H1 (cell line): ENCODE measurements at regions not wholly inside any gene's neighbourhood (a gene's known extent, or its start where the extent isn't known, plus 50 kb on each side); places are given as distances from the start of the nearest gene placed in this dataset.

ENCODE experiments used
- EZH2 ChIP-seq: fragments of 200-600 bp; sonication (generic); IDR thresholded peaks from 2 replicates; pipeline ENCODE4 v1.7.1; 2012; ENCODE audit warnings: low read depth, mild to moderate bottlenecking, moderate library complexity, low read length, inconsistent platforms; ENCODE audit not compliant: severe bottlenecking
- GABPA ChIP-seq: IDR thresholded peaks from 2 replicates; pipeline ENCODE4 v1.6.1; 2011; ENCODE audit warnings: mild to moderate bottlenecking, low read length, moderate library complexity, borderline replicate concordance; ENCODE audit not compliant: insufficient read depth
- JUN ChIP-seq: IDR thresholded peaks from 2 replicates; pipeline ENCODE4 v1.6.1; 2011; ENCODE audit warnings: low read depth, mild to moderate bottlenecking, improper control_type of control experiment, low read length
- POLR2A ChIP-seq, 2 experiments: IDR thresholded peaks; 1 replicate in 1 of 2; 2 replicates in 1 of 2; pipeline ENCODE4 v1.6.1; 2011; ENCODE audit warnings: low read depth in 2 of 2, low read length in 2 of 2, mild to moderate bottlenecking in 2 of 2; ENCODE audit errors: control extremely low read depth in 1 of 2
- POLR2AphosphoS5 ChIP-seq: IDR thresholded peaks from 2 replicates; pipeline ENCODE4 v1.6.1; 2011; ENCODE audit warnings: low read depth, low read length
- RAD21 ChIP-seq, 2 experiments: IDR thresholded peaks in 1 of 2; conservative IDR thresholded peaks in 1 of 2; 2 replicates each; pipeline ENCODE4 v1.6.1; 2011; ENCODE audit warnings: low read depth in 2 of 2, low read length in 2 of 2, improper control_type of control experiment in 1 of 2, inconsistent platforms in 1 of 2, mild to moderate bottlenecking in 1 of 2, moderate library complexity in 1 of 2
- RFX5 ChIP-seq: IDR thresholded peaks from 2 replicates; pipeline ENCODE4 v1.6.1; 2011; ENCODE audit warnings: low read depth, low read length, improper control_type of control experiment, borderline replicate concordance
- SRF ChIP-seq: IDR thresholded peaks from 2 replicates; pipeline ENCODE4 v1.6.1; 2011; ENCODE audit warnings: mild to moderate bottlenecking, low read depth, low read length, moderate library complexity
- TF ChIP-seq, protein P1 (sequence below), 3 experiments: IDR thresholded peaks; 1 replicate in 2 of 3; 2 replicates in 1 of 3; pipeline versions ENCODE4 v1.5.1 to v1.6.1; 2011; ENCODE audit warnings: low read length in 3 of 3, mild to moderate bottlenecking in 3 of 3, inconsistent platforms in 2 of 3, low read depth in 1 of 3, moderate library complexity in 1 of 3; ENCODE audit not compliant: insufficient read depth in 1 of 3; ENCODE audit errors: control extremely low read depth in 1 of 3
- TF ChIP-seq, protein P2 (sequence below): IDR thresholded peaks from 2 replicates; pipeline ENCODE4 v1.6.1; 2012; ENCODE audit warnings: inconsistent platforms

DNA sequence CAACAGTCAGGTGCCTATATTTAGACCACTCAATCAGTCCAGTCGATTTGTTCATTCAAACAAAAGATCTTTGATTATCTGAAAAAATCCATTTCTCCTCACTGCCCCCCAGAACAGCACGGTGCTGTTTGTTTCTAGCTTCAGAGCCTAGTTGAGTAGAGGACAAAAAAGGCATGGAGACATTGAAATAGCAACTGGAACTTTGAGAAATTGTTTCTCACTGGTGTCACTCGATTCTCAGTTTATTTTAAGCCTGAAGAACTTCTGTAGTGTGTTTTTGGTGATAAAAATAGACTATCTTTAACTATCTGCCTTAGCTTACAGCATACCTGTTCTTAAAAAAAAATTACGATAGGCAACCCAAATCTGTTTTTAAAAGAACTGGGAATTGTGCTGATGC is 67.1 kb downstream of the ARHGAP35 start:
- TF ChIP-seq, protein P1, sequence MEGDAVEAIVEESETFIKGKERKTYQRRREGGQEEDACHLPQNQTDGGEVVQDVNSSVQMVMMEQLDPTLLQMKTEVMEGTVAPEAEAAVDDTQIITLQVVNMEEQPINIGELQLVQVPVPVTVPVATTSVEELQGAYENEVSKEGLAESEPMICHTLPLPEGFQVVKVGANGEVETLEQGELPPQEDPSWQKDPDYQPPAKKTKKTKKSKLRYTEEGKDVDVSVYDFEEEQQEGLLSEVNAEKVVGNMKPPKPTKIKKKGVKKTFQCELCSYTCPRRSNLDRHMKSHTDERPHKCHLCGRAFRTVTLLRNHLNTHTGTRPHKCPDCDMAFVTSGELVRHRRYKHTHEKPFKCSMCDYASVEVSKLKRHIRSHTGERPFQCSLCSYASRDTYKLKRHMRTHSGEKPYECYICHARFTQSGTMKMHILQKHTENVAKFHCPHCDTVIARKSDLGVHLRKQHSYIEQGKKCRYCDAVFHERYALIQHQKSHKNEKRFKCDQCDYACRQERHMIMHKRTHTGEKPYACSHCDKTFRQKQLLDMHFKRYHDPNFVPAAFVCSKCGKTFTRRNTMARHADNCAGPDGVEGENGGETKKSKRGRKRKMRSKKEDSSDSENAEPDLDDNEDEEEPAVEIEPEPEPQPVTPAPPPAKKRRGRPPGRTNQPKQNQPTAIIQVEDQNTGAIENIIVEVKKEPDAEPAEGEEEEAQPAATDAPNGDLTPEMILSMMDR (IDR thresholded peaks at IDR 0.05; ENCODE audit: control extremely low read depth in 1 of 3, insufficient read depth in 1 of 3, low read depth in 1 of 3, low read length in 3 of 3), result no peak
- no peak for TF ChIP-seq SRF
- TF ChIP-seq EZH2, result no peak
- TF ChIP-seq, protein P2, sequence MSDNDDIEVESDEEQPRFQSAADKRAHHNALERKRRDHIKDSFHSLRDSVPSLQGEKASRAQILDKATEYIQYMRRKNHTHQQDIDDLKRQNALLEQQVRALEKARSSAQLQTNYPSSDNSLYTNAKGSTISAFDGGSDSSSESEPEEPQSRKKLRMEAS, result no peak
- no peak for TF ChIP-seq JUN
- no peak for TF ChIP-seq POLR2A (IDR thresholded peaks at IDR 0.05; ENCODE audit: control extremely low read depth in 1 of 2, low read depth in 2 of 2, low read length in 2 of 2)
- TF ChIP-seq RFX5, result no peak
- TF ChIP-seq GABPA, result no peak
- no peak for TF ChIP-seq POLR2AphosphoS5
- no peak for TF ChIP-seq RAD21 (IDR thresholded peaks at IDR 0.05 in 1 of 2, conservative IDR thresholded peaks at IDR 0.05 in 1 of 2; ENCODE audit: low read depth in 2 of 2, low read length in 2 of 2)
